Fibroblast of skin of right quadriceps (primary cell): ENCODE measurements at regions not wholly inside any gene's neighbourhood (a gene's known extent, or its start where the extent isn't known, plus 50 kb on each side); places are given as distances from the start of the nearest gene placed in this dataset.
A peak's percentile ranks its signal among the peaks of the same experiment; 100 is the strongest.
"Not testable (repeated sequence)": the region's sequence is repeated elsewhere in the genome, so short reads cannot be mapped to it uniquely, and the experiment has no call there.

Source experiments
- DNase-seq: peaks from one replicate; pipeline ENCODE4 v3.0.0-alpha.2; 2013

DNA sequence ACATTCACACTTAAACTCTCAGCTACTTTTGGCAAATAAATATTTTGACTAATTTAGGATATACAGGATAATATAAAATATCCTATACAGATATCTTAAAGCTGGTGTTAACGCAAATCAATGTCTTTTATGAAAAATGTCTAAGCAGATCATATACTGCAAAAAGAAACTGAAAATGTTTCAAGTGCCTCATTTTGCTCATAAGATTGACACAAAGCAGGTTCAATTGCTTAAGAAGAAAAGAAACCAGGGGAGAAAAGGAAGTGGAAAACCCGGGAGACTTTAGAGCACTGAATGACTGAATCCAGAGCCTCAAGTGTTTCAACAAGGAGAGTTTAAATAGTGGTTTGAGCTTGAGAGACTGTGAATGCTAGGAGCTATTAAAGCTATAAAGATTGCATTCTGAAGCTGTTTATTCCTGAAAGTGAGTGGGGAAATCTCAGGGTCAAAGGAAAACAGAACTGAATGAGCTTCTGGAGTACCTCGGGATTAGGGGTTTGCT is 1943.0 kb downstream of the MRPL39 start:
- DNase-seq: no peak

DNA sequence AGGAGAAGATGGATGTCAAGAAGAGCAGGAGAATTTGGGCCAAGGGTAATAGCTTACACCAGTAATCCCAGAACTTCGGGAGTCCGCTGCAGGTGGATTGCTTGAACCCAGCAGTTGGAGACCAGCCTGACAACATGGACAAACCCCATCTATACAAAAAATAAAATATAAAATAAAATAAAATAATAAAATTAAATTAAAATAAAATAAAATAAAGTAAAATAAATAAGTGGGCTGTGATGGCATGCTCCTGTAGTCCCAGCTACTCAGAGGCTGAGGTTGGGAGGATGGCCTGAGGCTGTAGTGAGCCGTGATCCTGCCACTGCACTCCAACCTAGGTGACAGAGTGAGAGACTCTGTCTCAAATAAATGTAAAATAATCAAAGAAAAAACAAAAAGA is 1946.7 kb downstream of the MRPL39 start:
- no peak for DNase-seq

DNA sequence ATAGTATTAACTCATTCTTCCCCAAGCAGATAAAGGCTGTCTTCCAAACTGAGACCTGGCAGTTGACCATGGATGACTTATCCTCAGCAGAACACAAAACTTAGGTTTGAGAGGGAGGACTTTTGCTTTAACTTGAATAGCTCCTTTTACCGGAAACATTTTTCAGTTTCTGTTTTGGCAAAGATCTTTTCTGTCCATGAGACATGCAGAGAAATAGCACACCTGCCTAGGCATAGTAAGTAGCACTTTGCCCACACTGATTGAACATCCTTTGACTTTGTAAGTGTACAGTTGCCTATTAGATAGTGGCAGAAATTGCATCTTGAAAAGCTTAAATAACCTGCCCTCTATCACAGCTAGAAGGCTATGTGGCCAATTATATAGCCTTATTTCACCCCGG is 1962.5 kb downstream of the MRPL39 start:
- DNase-seq: no peak

DNA sequence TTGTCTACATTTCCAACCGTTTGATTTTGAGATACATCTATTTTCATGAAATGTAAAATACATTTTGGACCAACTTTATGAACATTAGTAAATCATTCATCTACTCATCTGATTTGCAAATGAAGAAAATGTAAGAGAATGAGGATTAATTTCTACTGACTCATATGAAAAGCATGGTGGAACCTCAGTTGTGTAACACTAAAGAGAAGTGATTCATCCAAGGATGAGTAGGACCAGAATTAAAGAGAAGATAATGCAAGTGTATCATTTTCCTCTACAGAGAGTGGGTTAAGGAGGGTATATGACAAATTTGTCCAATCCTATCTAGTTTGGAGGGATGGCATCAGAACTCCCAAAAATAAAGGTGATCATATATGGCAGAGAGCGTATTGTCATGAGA is 1967.6 kb downstream of the MRPL39 start:
- peak; percentile 29 for DNase-seq

DNA sequence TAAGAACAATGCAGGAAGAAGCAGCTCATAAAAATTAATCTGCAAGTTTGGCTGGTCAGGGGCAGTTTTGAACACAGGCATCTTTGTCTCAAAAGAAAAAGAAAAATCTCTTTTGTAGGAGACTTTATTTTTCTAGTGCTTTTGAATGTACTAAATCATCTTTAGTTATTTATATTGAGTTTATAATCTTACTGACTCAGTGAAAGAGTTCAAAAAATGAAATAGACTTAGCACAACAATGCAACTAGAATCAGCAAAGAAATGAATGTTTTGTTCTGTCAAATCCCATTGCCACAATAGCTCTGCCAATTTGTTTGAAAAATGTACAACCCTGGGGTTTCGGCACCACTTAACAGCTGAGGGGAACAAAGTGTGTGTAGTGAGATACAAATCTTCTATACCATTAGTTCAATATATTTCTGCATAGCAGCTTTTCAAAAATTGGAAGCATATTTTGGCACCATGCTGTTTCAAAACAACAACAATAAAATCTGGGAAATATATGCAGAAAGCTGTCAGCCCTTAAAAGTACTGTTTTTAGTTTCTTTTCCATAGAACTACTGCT is 1969.1 kb downstream of the MRPL39 start:
- DNase-seq: no peak

DNA sequence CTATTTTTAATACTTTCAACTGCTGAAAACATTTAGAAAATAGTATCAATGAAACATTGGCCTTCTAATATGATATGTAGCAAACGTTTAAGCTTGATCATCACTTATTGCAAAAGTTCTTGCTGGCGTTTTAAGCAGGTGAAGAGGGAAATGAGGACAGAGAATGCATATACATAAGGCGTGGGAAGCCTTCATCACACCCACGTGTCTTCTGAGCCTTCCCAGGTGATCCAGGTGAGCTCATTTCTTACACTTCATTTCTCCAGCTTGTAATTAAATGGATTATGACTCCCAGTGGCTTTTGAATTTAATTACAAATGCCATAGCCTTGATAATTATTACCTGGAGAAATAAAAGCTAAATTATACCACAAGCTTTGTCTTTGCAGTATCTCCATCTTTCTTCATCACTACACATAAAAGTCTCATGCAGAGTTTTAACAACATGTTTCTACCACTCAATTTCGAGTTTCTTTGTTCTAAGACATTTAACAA is 1973.8 kb downstream of the MRPL39 start:
- no peak for DNase-seq

DNA sequence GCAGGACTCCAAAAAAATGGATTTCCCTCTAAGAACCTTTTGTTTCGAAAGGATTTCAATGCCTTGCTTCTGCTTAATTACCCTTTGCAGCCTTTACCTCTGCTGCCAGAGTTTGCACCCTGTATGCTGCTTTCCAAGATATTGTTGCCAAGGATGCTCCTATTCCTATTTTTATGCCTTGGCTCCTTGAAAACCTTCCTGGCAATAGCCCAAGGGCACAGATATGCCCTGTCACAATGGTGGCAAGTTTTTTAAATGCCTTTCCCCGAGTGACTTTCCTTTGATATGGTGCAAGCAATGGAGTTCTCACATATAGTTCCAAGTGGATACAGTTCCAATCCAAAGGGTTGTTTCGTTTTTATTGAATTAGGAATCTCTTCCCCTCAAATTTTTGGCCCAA is 1983.0 kb downstream of the MRPL39 start:
- no peak for DNase-seq

DNA sequence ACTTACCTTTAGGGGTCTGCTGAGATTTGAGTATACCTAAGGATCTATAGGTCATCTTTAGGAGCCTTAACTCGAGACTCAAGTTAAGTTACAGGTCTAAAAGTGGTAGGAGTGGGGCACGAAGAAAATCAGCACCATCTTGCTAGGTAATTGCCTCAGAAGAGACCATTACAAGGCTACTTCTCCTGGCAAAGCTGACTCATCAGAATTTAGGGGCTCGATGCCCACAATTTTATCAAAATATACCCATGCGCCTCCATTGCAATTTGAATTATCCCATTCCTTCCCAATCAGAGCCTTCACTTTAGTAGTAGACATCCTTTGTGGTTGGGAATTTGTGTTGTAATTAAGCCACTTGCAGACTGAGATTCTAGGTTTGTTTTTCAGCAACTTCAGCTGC is 1994.3 kb downstream of the MRPL39 start:
- no peak for DNase-seq

DNA sequence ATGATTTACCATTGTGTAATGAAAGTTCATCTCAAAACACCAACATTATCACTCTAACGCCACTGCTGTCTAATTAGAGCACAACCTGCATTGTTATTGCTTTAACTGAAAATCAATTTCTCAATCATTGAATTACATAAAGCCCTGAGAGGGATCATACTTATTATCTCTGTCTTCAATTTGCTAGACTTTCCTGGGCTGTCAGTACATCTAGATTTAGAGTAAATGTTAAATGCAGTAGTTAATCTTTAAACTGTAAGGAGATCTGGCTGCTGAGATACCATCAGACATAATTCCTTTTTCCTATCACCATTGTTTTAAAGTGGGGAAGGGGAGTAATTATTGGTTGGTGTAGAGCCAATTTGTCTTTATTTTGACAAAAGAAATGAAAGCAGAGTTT is 1995.1 kb downstream of the MRPL39 start:
- DNase-seq: no peak

DNA sequence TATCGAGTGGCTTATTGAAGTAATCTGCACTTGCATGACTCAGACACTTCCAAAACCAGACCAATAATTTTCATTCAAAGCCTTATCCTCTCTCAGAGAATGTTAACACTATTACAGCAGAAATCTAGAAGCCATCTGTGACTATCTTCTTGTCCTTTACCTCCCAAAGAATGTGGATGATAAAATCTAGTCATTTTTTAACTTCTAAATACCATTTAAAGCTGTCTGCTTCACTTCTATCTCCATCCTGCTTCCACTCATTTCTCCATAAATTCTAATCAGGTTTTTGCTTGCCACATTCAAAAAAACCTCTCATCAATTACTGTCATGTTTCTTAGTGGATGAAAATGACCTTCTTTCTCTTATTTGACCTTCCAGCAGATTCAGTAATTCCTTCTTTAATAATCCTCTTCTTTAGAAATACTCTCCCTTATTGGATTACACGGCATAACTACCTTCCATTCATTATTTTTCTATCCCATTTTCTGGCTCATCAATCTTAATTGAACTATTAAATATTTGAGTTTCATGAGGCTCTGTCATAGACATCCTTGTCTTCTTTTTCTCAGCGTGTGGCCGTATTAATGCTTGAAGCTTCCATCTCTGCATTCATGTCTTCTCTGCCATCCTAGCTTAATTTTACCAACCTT is 1999.4 kb downstream of the MRPL39 start:
- DNase-seq: no peak

DNA sequence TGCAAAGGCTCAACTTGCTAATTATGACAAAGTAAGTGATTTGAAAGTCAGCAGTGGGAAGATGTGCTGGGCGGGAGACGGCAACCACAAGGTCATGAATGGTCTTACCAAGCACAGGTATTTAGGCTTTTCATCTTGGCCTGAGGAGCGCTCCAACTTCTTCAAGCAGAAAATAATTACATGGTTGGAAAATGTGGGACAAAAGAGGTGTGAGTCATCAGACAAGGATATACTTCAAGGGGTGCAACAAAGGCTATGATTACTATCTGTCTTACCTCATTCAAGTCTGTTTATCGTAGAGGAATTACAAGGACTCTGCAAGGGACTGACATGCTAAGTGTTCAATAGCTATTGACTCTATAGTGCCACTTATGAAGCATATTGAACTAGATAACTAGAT is 2005.7 kb downstream of the MRPL39 start:
- DNase-seq: no peak

DNA sequence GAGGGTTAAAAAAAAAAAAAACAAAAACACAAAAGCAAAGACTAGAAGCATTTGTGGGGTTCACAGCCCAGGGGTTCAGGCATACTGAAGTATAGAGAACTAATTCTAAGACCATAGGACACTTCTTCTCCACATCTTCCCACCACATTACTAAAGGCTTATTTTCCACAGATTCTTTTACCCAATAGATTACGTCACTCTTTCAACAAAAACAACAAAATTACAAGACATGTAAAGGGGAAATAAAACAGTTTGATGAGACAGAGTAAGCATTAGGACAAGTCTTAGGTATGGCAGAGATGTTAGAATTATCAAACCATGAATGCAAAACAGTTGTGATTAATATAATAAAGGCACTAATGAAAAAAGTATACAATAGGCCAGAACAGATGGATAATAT is 2013.7 kb downstream of the MRPL39 start:
- no peak for DNase-seq

DNA sequence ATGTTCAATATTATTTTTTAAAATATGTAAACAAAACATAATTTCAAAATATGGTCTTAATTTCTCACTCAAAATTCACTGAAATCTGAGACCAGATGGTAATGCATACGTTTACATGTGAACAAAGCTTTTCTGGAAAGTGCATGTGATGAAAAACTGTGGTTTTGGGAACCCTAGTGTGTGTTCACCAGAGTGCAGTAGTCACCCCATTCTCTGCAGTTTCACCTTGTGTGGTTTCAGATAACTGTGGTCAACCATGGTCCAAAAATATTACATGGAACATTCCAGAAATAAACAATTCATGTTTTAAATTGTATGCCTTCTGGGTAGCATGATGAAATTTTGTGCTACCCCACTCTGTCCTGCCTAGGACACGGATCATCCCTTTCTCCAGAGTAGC is 2021.9 kb downstream of the MRPL39 start:
- no peak for DNase-seq

DNA sequence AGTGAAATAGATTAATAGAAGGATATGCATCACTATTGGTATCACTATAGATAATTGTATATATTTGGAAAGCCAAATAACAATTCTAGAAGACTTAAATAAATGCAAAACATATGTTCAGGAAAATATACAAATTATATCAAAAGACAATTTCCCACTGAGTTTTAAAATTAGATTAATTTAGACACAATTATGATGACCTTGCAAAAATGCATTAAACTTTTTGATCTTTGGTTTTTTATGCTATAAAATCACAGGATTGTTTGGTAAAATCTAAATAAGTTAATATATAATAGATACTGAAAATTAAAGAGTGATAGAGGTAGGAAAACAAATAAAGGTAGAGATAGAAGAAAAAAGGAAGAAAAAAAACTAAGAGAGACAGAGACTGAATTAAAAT is 2027.7 kb downstream of the MRPL39 start:
- DNase-seq: no peak

DNA sequence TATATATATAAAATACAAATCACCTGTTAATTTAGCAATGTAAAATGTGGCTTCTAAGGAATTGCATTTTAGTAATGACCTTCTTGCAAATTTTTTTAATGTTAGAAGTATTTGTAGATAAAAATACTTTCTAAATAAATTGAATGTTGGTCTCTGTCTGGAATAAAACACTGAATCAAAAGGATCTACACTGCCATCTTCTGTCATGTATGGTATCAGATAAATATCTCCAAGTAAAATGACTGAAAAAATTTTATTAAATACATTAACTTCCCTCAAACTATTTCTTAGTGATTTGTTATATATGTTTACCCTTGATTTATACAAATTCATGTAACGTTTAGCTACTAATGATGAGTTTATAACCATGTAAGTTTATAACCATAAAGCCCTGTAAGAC is 2029.3 kb downstream of the MRPL39 start:
- no peak for DNase-seq

DNA sequence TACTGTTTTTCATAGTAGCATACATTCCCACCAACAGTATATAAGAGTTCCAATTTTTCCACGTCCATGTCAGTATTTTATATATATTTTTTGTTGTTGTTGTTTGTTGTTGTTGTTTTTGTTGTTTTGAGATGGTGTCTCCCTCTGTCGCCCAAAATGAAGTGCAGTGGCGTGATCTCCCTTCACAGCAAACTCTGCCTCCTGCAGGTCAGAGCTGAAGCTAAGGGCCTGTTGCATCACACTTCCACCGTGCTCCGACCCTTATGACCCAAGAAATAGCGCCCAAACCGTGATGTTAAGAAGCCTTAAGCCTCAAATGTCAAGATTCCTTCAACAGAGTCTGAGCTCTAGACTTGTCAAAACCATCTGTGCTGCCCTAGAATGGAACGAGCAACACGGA is 2032.3 kb downstream of the MRPL39 start:
- no peak for DNase-seq

DNA sequence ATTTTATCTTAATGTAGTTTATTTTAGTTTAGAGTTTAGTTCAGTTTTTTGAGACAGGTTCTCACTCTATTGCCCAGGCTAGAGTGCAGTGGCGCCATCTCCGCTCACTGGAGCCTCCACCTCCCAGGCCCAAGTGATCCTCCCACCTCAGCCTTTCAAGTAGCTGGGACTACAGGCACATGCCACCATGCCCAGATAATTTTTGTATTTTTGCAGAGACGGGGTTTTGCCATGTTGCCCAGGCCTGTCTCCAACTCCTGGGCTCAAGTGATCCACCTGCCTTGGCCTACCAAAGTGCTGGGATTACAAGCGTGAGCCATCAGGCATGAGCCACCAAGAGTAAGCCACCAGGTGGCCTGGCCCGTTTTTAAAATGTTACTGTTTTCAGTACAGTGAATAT is 2058.4 kb downstream of the MRPL39 start:
- not testable (repeated sequence) for DNase-seq

DNA sequence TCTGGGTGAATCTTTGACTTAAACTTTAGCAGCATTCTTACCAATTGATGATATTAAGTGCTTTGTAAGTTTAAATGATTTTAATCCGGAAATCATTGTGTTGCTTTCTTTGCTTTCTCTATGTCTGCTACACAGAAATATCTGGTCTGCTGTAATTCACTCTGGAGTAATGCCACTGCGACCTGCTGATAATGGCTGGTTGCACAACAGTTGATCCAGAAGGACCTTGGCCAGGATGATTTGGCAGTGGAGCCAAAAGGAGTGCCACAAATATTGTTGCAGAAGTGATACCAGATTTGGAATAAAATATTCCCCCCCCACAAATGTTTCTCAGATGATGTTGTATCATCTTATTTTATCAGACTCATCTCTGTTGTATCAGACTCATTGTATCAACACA is 2063.9 kb downstream of the MRPL39 start:
- DNase-seq: no peak

DNA sequence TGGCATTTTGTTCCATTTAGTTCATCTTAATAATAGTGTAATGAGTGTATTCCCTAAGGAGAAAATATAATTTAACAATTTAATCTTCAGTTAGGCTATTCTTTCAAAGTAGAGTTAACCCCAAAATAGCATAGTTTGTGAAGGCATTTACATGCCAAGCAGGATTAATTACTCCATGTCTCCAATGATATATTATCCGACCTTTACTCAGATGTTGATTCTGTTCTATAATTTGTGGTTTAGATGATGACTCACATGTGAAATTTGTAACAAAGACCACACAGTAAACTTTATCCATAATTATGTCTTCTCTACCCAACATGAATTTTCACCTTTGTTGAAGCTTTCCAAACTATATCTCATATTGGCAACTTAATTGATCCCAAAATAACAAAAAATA is 2065.2 kb downstream of the MRPL39 start:
- DNase-seq: no peak

DNA sequence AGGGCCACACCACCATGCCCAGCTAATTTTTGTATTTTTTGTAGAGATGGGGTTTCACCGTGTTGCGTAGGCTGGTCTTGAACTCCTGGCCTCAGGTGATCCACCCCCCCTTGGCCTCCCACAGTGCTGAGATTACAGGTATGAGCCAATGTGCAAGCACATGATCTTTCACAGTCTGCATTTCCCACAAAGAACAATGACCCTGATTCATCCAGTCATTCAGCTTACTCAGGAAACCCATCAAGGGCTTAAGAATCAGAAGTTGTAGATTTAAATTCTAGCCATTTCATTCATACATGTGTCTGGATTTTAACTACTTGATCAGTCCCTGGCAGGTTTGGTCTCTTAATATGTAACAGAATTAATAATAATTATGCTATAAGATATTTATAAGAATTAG is 2065.7 kb downstream of the MRPL39 start:
- DNase-seq: no peak

DNA sequence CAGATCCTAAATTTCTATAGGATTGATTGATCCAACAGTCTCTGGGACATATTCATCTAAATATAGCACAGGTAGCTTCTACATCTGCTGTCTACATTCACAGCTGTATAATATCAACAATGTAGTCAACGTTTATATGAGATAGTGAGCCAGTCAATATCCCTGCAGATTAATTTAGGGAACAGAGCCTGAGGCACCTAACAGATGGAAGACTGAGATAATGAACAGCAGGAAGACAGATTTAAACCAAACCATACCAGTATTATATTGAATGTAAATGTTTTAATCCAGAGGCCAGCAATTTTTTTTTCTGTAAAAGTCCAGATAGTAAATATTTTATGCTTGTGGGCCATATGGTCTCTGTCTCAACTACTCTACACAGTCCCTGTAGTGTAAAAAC is 2072.4 kb downstream of the MRPL39 start:
- no peak for DNase-seq

DNA sequence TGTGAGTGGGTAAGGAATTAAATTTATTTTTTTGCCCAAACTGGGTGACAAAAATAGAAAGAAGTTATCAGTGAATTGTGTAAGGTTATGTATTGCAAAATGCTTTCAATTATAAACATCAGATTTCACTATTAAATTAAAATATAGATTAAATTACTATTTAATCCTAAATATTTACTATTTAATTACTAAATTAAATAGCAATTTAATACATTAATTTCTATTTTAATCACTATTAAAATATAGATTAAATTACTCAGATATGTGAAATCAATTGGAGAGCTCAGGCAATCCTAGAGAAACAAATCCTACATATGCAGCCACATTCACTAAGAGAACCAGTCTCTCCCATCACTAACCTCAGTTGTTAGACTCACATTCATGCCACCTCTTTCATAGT is 2075.8 kb downstream of the MRPL39 start:
- DNase-seq: no peak

DNA sequence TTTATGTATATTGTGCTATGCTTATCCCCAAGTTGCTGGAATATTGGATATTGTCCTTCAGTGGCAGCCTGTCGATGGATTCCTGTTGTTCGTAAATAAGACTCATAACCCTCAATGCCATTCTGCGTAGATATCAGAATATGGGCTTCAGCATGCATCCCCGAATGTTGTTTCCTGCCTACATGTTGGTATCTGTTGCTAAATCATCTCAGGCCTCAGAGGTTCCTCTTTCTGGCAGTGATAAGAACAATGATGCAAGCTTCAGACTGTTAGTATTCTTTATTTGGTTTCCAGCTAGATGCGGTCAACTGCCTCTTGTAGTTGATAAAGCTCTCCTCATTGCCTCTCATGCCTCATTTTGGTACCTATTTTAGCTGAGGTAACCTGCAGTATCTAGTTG is 2082.6 kb downstream of the MRPL39 start:
- DNase-seq: no peak

DNA sequence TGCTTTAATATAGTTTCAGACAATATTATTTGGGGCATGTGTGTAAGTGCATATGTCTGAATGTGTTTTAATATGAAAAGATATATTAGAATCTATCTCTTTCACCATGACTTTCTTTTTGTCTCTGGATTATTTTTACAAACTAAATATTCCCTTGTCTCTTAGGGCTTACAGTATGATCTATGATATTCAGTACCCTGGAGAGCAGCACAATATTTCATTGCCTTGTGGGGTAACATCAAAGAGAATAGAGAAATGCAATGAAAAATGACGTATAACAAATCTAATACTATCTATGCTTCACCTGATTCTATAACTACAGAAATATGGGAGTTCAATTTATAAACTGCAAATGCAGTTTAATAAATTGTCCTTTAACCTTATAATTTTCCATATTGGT is 2084.5 kb downstream of the MRPL39 start:
- no peak for DNase-seq

DNA sequence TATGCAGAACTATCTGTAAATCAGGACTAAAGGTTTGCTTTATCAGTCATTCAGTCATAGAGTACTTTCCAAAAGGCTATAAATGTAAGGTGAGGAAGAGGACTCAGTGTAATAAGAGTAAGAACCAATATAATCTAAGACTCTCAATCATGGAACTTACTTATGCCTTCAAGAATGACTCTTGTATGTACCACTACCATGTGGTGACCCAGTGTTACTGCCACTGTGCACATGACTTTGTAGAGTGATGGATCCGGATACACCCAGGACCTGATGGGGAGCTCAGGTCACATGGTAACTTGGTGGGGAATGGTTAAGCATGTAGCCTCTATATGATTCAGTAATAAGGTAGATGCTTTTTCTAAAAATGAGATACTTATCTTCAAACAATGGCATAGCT is 2099.8 kb downstream of the MRPL39 start:
- DNase-seq: no peak
